ENCODE measurements at regions not wholly inside any gene's neighbourhood (a gene's known extent, or its start where the extent isn't known, plus 50 kb on each side); places are given as distances from the start of the nearest gene placed in this dataset.
"Not testable (repeated sequence)": the region's sequence is repeated elsewhere in the genome, so short reads cannot be mapped to it uniquely, and the experiment has no call there.

DNA sequence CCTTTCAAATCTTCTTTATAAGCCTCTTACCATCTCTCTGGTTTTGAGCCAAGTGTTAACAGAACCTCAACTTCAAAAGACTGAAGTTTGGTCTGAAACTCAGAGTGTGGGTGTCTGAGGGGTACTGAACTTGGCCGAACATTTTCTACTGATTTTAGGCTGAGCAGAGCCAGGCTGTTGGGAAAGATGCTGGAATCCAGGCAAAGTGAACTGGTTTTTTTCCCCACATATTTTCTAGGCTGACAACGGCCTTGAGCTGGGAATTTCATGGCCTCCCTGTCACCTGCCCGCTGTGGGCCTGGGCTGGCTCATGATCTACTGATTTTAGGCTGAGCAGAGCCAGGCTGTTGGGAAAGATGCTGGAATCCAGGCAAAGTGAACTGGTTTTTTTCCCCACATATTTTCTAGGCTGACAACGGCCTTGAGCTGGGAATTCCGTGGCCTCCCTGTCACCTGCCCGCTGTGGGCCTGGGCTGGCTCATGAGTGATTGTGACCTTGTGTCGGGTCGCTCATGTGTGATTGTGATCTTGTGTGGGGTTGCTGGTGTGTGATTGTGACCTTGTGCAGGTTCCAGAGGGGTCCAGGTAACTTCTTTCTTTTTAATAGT lies 204.4 kb downstream of the NPIPB11 start:
- TF ChIP-seq, protein P1, sequence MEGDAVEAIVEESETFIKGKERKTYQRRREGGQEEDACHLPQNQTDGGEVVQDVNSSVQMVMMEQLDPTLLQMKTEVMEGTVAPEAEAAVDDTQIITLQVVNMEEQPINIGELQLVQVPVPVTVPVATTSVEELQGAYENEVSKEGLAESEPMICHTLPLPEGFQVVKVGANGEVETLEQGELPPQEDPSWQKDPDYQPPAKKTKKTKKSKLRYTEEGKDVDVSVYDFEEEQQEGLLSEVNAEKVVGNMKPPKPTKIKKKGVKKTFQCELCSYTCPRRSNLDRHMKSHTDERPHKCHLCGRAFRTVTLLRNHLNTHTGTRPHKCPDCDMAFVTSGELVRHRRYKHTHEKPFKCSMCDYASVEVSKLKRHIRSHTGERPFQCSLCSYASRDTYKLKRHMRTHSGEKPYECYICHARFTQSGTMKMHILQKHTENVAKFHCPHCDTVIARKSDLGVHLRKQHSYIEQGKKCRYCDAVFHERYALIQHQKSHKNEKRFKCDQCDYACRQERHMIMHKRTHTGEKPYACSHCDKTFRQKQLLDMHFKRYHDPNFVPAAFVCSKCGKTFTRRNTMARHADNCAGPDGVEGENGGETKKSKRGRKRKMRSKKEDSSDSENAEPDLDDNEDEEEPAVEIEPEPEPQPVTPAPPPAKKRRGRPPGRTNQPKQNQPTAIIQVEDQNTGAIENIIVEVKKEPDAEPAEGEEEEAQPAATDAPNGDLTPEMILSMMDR (IDR thresholded peaks at IDR 0.05), result not testable (repeated sequence)
- not testable (repeated sequence) for TF ChIP-seq EZH2 (IDR thresholded peaks at IDR 0.05)
